ENCODE measurements at regions not wholly inside any gene's neighbourhood (a gene's known extent, or its start where the extent isn't known, plus 50 kb on each side); places are given as distances from the start of the nearest gene placed in this dataset.

DNA sequence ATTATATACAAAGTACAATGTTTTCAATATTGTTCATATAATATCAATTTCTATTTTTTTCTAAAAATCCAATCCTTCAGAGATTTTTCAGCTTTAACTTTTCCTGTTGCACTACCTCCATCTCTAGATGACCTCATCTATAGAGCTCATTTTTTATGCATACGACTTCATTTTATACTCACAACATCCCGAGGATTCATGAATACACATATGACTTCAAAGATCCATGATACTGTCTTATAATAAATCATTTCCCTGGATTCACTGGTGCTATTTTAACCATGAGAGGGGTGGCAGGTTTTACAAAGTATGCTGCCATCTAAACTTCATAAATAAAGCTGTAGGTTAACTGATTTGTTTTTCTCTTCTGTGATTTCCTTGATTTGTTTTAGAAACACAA lies 694.6 kb downstream of the EPHA4 start:
- Mint-ChIP-seq H3K9me3 (ENCODE audit: unreplicated experiment) (no peaks in the 10 kb centered on the region), H3K4me3 (ENCODE audit: unreplicated experiment) (no peak overlapping the region), H3K27ac (ENCODE audit: unreplicated experiment) (no peak overlapping the region), H3K27me3 (ENCODE audit: low read depth, unreplicated experiment) (no peaks in the 10 kb centered on the region), H3K4me1 (ENCODE audit: low read depth, unreplicated experiment) (peaks cover 3% of the 10 kb centered on the region), H3K36me3 (ENCODE audit: low read depth, unreplicated experiment) (no peaks in the 10 kb centered on the region)
- TF ChIP-seq EZH2 (IDR thresholded peaks at IDR 0.05; ENCODE audit: insufficient read depth, low read length), result no peak
- TF ChIP-seq, protein P1, sequence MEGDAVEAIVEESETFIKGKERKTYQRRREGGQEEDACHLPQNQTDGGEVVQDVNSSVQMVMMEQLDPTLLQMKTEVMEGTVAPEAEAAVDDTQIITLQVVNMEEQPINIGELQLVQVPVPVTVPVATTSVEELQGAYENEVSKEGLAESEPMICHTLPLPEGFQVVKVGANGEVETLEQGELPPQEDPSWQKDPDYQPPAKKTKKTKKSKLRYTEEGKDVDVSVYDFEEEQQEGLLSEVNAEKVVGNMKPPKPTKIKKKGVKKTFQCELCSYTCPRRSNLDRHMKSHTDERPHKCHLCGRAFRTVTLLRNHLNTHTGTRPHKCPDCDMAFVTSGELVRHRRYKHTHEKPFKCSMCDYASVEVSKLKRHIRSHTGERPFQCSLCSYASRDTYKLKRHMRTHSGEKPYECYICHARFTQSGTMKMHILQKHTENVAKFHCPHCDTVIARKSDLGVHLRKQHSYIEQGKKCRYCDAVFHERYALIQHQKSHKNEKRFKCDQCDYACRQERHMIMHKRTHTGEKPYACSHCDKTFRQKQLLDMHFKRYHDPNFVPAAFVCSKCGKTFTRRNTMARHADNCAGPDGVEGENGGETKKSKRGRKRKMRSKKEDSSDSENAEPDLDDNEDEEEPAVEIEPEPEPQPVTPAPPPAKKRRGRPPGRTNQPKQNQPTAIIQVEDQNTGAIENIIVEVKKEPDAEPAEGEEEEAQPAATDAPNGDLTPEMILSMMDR (IDR thresholded peaks at IDR 0.05; ENCODE audit: insufficient read depth, low read depth, low read length), result no peak
- DNase-seq (ENCODE audit: low read depth) (no peak), FAIRE-seq (no peak)
- no peaks in the 10 kb centered on the region for H4K20me1 ChIP-seq (ENCODE audit: insufficient read depth, low read length)
- H3K4me1 ChIP-seq (ENCODE audit: insufficient read depth, low read length), result no peaks in the 10 kb centered on the region
- H2AFZ ChIP-seq (ENCODE audit: low read depth, low read length), result no peak overlapping the region
- H3K4me3 ChIP-seq (ENCODE audit: insufficient read depth, low read depth, low read length), result no peak overlapping the region
- H3K36me3 ChIP-seq (ENCODE audit: insufficient read depth, low read length), result no peaks in the 10 kb centered on the region
- H3K27ac ChIP-seq (ENCODE audit: low read depth, low read length), result no peak overlapping the region
- H3K79me2 ChIP-seq (ENCODE audit: insufficient read depth, low read length), result no peaks in the 10 kb centered on the region
- H3K27me3 ChIP-seq (ENCODE audit: insufficient read depth, low read length), result no peaks in the 10 kb centered on the region
- no peaks in the 10 kb centered on the region for H3K9me3 ChIP-seq (ENCODE audit: insufficient read depth, low read depth, low read length)
- no peak overlapping the region for H3K4me2 ChIP-seq (ENCODE audit: low read length)
- H3K9ac ChIP-seq (ENCODE audit: low read length), result no peak overlapping the region

DNA sequence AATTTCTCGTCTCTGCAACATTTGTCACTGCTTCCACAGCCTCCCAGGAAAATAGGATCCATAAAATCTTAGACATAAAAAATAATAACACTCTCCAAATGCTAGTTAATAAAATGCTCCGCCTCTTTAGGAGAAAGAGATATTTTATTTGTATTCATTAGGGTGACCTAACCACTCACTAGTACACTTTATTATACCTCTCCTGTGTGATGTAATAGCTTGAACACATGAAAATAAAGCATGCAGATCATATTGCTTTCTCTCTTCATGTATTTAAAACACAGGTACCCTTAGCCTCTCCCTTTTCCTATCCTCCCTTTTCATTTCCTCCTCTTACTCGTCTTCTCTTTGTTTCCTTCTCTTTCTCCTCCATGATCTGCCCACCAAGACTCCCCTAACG lies 694.2 kb downstream of the EPHA4 start:
- Histone ChIP-seq H3K79me2 (ENCODE audit: insufficient read depth, low read length) (no peaks in the 10 kb centered on the region), H3K4me3 (ENCODE audit: insufficient read depth, low read depth, low read length) (no peak overlapping the region), H3K36me3 (ENCODE audit: insufficient read depth, low read length) (no peaks in the 10 kb centered on the region), H3K27me3 (ENCODE audit: insufficient read depth, low read length) (no peaks in the 10 kb centered on the region), H3K9ac (ENCODE audit: low read length) (no peak overlapping the region), H3K27ac (ENCODE audit: low read depth, low read length) (no peak overlapping the region), H3K4me2 (ENCODE audit: low read length) (no peak overlapping the region), H3K4me1 (ENCODE audit: insufficient read depth, low read length) (no peaks in the 10 kb centered on the region), H2AFZ (ENCODE audit: low read depth, low read length) (no peak overlapping the region), H4K20me1 (ENCODE audit: insufficient read depth, low read length) (no peaks in the 10 kb centered on the region), H3K9me3 (ENCODE audit: insufficient read depth, low read depth, low read length) (no peaks in the 10 kb centered on the region)
- no peaks in the 10 kb centered on the region for H3K9me3 Mint-ChIP-seq (ENCODE audit: unreplicated experiment)
- H3K27ac Mint-ChIP-seq (ENCODE audit: unreplicated experiment), result no peak overlapping the region
- H3K4me1 Mint-ChIP-seq (ENCODE audit: low read depth, unreplicated experiment), result peaks cover 3% of the 10 kb centered on the region
- H3K27me3 Mint-ChIP-seq (ENCODE audit: low read depth, unreplicated experiment), result no peaks in the 10 kb centered on the region
- no peaks in the 10 kb centered on the region for H3K36me3 Mint-ChIP-seq (ENCODE audit: low read depth, unreplicated experiment)
- DNase-seq (ENCODE audit: low read depth), result no peak
- TF ChIP-seq, protein P1 (IDR thresholded peaks at IDR 0.05; ENCODE audit: insufficient read depth, low read depth, low read length), result no peak
- TF ChIP-seq EZH2 (IDR thresholded peaks at IDR 0.05; ENCODE audit: insufficient read depth, low read length), result no peak
- no peak for FAIRE-seq
- H3K4me3 Mint-ChIP-seq (ENCODE audit: unreplicated experiment), result no peak overlapping the region

DNA sequence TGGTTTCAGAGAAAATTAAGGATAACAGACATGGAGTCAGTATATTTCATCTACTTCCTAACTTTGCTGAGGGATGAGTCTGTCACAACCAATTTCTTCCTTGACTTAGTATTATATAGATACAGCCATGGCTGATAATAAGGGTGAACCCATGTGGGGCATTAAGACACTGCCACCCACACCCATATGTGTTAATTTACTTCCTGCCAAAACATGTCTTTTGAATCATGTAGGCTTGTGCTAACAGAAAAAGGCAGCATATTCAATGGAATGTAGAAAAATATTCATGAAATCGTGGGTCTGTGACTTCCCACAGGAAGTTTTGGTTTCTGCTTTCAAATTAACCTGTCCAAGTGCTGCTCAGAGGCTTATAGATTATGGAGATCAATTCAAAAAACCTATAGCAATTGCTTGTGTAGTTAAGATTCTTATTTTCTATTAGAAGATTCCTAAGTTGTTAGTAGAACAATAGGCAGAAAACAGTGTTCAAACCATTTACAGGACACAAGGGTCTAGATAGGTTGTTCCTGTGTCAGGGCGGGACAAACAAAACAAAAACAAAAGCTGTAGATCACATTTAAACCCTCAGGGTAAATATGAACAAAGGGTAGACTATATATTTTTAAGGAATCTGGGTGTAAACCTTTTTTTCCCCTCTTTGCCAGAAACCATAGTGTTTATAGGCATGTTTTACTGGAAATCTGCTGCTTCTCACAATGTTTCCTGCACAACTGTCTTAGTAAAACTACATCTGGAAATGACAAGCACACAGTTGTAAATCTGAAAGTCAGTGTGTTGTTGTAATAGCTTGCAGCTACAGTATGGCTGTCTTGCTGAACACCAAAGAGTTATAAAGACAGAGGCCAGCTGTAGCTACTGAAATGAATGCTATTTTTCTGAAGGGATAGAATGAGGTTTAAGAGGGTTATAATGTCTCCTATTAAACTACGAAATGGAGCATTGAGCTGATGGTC lies 691.2 kb downstream of the EPHA4 start:
- no peaks in the 10 kb centered on the region for H4K20me1 ChIP-seq (ENCODE audit: insufficient read depth, low read length)
- DNase-seq (ENCODE audit: low read depth) (no peak), FAIRE-seq (no peak)
- Mint-ChIP-seq H3K36me3 (ENCODE audit: low read depth, unreplicated experiment) (no peaks in the 10 kb centered on the region), H3K27ac (ENCODE audit: unreplicated experiment) (no peak overlapping the region), H3K9me3 (ENCODE audit: unreplicated experiment) (peaks cover 2% of the 10 kb centered on the region), H3K4me3 (ENCODE audit: unreplicated experiment) (no peak overlapping the region), H3K4me1 (ENCODE audit: low read depth, unreplicated experiment) (peaks cover 3% of the 10 kb centered on the region), H3K27me3 (ENCODE audit: low read depth, unreplicated experiment) (no peaks in the 10 kb centered on the region)
- TF ChIP-seq EZH2 (IDR thresholded peaks at IDR 0.05; ENCODE audit: insufficient read depth, low read length), result no peak
- no peaks in the 10 kb centered on the region for H3K36me3 ChIP-seq (ENCODE audit: insufficient read depth, low read length)
- H3K4me3 ChIP-seq (ENCODE audit: insufficient read depth, low read depth, low read length), result no peak overlapping the region
- H3K27ac ChIP-seq (ENCODE audit: low read depth, low read length), result no peak overlapping the region
- H3K4me1 ChIP-seq (ENCODE audit: insufficient read depth, low read length), result no peaks in the 10 kb centered on the region
- no peak overlapping the region for H3K9ac ChIP-seq (ENCODE audit: low read length)
- H3K9me3 ChIP-seq (ENCODE audit: insufficient read depth, low read depth, low read length), result no peaks in the 10 kb centered on the region
- H3K4me2 ChIP-seq (ENCODE audit: low read length), result no peak overlapping the region
- no peaks in the 10 kb centered on the region for H3K27me3 ChIP-seq (ENCODE audit: insufficient read depth, low read length)
- no peaks in the 10 kb centered on the region for H3K79me2 ChIP-seq (ENCODE audit: insufficient read depth, low read length)
- H2AFZ ChIP-seq (ENCODE audit: low read depth, low read length), result no peak overlapping the region
